HG03520 (cell line): ENCODE measurements at regions not wholly inside any gene's neighbourhood (a gene's known extent, or its start where the extent isn't known, plus 50 kb on each side); places are given as distances from the start of the nearest gene placed in this dataset.
"Not testable (repeated sequence)": the region's sequence is repeated elsewhere in the genome, so short reads cannot be mapped to it uniquely, and the experiment has no call there.

Source experiments
- ATAC-seq: cut with Tn5 transposase; IDR thresholded peaks from one replicate; pipeline ENCODE4 v1.9.1; 2021; ENCODE audit warnings: mild to moderate bottlenecking, moderate library complexity; ENCODE audit not compliant: unreplicated experiment

DNA sequence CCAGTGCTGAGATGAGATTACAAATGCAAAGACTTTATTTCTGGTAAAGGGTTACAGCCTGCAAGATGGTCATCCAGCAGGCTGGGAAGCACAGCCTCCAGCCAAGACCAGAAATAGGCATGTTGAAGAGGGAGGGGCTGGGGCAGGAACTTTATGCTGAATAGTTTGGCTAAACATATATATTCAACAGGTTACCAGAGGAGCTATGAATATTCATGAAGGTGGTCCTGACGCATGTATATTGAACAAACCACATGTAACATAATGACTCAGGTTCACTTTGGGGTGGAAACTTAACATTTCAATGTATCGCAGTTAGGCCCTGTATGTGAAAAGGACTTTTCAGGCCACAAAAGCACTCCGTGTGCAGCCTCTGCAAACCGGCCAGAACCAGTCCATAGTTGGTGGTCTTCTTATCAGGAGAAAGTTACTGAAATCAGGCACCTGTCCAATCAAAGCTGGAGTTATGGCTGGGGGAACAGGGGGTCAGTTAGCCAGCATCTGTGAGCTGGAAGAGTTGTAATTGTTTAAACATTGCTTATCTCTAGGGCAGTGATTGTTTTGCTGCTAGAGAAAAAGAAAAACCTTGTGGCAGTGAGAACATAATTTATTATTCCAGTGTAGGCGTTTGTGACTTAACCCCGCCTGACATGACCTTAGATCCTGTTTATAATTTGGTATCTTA, 372.9 kb upstream of the AUTS2 start:
- ATAC-seq = no peak

DNA sequence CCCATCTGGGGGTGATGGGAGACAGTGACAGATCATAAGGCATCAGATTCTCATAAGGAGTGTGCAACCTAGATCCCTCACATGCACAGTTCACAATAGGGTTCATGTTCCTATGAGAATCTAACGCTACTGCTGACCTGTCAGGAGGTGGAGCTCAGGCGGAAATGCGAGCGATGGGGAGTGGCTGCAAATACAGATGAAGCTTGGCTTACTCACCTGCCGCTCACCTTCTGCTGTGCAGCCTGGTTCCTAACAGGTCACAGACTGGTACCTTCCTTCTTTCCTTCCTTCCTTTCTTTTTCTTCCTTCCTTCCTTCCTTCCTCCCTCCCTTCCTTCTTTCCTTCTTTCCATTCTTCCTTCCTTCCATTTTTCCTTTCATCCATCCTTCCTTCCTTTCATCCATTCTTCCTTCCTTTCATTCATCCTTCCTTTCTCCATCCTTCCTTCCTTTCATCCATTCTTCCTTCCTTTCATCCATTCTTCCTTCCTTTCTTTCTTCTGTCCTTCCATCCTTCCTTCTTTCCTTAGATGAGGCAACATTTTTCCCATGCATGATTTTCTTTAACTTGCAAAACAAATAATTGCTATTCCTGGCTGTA, 370.0 kb upstream of the AUTS2 start:
- ATAC-seq = no peak

DNA sequence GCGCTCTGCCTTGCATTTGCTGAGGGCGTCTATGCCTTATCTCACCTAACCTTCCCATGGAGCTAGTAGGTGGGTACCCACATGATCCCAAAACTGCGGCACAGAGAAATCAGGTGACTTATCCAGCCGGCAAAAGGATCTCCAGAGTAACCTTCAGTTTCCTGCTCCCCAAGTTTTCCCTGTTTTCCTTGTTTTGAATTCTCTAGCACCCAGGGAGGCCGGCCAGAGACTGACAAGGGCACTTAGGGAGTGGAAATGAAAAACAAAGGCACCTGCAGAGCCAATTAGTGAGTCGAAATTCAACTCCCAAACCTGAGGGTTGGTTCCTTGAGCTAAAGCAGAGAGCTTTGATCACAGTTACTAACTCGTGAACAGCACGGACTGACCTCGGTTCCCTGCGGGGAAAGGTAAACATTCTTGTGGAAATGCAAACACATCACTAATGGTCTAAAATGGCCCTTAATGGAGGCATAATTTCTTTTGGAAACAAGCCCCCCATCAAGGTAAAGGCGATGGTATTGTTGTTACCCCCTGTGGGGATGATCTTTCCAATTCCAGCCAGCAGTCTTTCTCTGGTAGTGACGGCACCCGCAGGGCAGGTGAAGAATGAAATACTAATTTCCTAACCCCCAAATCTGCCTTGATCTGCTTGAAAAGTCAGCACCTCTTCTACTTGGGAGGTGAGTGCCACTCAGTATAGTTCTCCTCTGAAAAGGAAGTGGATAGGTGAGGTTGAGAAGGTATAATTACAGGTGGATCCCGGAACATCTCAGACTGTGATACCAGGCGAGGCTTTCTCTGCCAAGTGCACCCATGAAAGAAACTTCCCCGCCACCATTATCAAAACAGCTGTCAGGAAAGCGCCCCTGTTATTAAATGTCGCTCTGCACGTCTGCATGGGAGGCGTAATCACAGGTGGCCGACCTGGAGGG, 365.6 kb upstream of the AUTS2 start:
- ATAC-seq = no peak

DNA sequence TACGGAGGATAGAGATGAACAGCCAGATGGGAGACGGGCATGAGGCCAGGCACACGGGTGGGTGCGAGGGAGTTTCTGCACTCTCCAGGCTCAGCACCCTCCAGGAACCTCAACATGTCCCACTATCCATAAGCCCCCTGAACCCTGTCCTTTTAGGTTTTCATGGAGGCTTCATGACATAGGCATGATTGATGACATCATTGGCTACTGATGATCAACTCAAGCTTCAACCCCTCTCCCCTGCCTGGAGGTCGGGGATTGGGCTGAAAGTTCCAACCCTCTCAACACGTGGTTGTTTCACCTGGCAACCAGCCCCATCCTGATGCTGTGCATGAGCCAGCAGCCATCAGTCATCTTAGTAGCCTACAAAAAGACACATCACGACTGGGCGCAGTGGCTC, 360.7 kb upstream of the AUTS2 start:
- ATAC-seq = no peak

DNA sequence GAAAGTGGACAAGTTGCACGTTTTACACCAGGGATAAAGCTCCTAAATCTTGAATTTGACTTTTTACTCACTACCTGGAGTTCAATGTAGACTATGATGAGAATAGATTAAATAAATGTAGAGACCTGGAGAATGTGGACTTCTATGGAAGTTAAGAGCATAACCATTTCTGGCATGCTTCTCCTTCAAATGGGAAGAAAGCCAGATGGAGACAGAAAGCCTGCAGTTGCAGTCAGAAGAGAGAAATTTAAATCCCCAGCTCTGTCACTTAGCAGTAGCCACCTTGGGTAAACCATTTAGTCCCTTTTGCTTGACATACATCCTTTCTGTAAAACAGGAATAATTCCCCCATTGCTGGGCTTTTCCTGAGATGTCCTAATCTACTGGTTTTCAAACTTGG, 355.3 kb upstream of the AUTS2 start:
- no peak for ATAC-seq

DNA sequence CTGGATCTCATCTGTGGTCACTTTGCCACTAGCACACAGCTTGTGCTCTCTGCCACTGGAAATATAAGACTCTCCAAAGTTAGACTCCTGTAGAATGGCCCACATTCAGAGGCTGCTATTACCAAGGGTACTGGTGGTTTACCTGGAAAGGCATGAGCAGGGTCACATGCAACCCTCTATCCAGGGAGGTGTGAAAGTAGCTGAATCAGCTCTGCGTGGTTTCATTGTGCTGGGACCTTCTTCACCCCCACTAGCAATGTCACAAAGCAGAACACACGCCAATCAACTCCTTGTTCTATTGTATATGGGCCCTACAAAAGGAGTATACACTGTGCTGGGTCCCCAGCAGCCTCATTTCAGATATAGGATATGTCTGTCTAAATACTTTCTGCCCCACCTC, 353.6 kb upstream of the AUTS2 start:
- ATAC-seq = no peak

DNA sequence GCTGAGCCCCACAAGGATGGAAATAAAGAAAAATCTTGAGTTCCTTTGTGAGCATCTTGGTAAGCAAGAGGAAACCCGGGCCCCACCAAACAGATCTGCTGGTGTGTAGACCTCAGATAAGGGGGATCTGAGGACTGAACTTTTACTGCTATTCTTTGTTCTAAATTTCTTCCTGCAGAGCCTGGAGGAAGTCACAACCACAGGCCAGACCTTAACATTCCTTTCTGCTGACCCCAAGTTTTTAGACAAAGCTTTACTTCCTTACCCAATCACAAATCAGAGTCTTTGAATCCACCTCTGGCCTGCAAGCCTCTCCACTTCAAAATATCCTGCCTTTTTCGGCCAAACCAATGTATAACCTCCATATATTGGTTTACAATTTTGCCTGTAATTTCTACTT, 352.6 kb upstream of the AUTS2 start:
- no peak for ATAC-seq

DNA sequence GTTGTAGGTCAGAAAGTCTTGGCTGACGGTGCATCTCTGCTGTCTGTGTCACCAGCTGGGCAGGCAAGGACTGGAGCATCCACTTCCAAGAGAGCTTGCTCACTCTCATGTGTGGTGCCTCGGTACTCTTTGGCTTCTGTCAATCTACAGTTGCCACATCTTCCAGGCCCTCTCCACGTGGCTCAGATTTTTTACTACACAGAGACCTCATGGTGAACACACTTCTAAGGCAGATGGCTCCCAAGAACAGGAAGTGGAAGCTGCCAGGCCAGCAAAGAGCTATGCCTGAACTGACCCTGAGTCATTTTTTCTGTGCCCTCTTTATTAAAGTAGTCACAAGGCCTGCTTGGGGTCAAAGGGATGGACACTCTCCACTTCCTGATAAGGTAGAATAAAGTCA, 351.5 kb upstream of the AUTS2 start:
- ATAC-seq = no peak

DNA sequence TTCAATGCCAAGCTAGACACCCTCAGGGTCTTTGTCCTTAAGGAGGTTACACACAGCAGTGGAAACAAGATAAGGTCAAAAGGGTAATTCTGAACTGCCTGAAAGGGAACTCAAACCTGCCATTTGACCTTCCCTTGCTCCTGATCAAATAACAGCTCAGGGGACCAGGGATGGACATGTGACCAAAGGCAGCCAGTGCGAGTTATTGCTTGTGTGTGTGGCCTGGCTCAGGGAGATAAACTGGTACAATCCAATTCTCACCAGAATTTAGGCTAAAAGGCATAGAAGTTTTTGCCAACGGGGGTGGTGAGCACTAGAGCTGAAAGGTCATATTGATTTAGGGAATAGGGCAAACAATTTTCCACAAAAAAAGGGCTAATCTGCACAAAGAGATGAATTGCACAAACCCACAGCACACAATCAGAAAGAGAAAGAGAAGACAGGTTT, 349.9 kb upstream of the AUTS2 start:
- ATAC-seq = not testable (repeated sequence)

DNA sequence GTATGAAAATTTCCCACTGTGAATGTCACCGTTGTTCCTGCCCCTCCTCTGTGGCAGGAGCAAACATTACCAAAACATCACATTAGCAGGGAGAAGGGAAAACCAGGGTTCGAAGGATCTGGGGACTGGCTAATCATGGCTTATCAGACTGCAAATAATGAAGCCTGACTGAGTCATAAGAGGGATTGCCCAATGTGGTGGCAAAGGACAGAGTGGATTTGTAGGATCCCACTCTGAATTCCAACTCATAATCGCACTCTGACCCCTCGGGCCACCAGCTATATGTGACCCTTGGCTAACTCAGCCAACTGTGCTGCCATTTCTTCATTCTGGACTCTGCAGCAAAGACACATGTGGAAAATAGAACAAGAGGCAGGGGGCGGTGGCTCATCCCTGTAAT, 347.3 kb upstream of the AUTS2 start:
- no peak for ATAC-seq

DNA sequence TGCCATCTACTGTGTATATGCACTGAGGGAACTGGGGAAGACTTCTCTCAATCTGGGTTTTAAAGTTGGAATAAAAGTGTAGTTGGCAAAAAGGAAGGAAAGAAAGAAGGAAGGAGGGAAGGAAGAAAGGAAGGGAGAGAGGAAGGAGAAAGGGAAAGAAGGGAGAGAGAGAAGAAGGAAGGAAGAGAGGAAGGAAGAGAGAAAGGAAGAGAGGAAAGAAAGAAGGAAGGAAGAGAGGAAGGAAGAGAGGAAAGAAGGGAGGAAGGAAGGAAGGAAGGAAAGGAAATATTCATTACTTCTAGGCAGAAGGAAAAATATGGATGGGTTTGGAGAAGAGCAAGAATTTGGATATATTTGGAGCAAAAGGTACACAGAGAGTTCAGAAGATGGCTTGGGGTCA, 343.6 kb upstream of the AUTS2 start:
- no peak for ATAC-seq

DNA sequence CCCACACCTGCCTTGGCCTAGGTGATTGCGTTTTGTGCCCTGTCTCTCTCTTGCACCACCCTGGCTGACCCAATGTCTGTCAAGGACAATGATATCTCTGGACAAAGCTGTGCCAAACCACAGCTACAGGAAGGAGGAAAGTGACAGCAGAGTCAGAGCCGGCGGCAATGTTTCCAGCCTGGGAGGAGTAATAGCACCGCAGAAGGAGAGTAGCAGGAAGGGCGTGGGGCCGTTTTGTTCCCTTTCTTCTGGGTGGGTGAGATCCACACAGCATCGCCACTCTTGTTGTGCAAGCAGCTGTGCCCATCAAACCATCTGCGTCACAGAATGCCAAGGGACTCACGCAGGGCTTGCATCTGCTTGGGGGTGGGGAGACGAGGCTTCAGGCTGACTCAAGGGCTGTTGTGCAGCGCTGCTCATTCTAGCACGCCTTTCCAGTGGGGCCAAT, 341.6 kb upstream of the AUTS2 start:
- ATAC-seq = no peak

DNA sequence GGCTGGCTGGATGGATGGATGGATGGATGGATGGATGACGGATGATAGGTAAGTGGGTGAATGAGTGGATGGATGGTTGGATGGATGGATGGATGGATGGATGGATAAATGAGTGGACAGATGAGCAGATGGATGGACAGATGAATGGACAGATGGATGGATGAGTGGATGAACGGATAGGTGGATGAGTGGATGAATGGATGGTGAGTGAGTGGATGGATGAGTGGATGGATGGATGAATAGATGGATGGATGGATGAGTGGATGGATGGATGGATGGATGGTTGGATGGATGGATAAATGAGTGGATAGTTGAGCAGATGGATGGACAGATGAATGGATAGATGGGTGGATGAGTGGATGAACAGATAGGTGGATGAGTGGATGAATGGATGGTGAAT, 340.7 kb upstream of the AUTS2 start:
- no peak for ATAC-seq

DNA sequence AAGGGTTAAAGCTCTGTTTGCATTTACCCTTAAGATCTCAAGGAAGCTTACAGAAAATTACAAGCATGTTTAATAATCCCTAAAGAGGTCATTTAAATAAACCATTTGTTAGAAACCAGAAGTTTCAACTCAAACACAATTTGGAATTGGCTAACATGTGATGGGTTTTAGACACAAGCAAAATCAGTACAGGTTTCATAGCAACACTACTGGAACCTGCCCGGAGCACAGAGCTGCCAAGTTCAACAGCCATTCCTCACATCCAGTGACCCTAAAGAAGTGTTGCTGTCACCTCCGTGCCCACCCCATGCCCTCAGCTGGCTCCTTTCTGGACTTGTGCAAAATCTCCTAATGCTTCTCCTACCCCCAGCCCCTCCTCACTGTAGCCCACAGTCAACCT, 338.8 kb upstream of the AUTS2 start:
- no peak for ATAC-seq

DNA sequence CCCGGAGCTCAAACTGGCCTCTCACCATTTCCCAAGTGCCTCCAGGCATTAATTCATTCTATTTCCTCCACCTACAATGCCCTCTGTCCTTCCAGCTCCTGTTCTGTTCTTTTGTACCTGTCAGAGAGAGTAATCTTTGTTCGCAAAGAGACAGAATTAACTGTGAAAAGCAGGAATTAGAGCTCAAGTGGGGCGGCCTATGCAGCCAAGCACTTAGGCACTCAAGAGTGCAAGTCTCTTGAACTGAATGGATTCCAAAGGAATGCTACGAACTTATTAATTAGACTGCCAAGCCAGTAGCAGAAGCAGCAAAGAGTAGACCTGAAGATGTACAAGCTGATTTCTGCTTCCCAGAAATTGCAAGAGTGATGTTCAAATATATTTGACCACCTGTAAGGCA, 338.3 kb upstream of the AUTS2 start:
- no peak for ATAC-seq

DNA sequence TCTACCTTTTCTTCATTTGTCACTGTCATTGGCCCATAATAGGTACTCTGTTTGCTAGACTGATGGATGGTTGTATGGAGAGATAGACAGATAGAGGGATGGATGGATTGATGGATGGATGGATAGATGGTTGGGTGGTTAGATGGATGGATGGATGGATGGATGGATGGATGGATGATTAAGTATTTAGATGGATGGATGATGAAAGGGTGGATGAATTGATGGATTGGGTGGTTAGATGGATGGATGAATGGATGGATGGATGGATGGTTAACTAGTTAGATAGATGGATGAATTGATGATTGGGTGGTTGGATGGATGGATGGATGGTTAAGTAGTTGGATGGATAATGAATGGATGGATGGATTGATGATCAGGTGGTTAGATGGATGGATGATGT, 334.7 kb upstream of the AUTS2 start:
- ATAC-seq = no peak

DNA sequence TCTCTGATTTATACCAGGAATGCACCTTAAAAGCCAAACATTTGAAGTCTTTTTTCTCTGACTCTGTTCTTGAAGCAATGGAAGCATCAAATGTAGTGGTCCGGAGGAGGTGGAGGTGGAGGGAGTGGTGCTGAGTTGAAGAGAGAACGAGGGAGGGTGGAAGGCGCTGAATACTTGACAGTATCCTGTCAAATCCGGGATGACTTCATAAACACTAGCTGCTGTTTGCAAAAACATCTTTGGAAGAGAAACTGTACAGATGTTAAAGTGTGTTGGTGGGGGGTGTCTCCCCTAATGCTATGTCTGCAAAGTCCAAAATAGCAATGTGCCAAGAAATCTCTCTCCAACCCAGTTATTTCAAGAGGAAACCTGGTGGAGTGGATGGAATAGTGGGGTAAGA, 328.5 kb upstream of the AUTS2 start:
- ATAC-seq = no peak

DNA sequence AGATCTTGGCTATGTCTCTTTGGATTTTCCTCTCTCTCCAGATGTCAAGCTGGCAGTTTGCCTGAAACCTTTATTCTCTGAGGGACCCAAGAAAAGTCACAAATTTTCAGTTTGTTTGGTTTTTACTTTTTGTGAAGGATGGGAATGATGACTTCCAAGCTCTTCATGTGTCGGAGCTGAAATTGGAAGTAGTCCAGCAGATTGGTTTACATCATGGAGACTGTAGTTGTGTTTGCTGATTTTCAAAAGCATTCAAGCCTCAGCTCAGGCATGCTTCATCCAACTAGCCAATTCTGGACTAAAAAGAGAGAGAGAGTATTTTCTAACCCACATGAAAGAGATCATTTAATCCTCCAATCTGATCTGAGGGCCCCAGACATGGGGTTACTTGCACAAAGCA, 326.2 kb upstream of the AUTS2 start:
- ATAC-seq = no peak

DNA sequence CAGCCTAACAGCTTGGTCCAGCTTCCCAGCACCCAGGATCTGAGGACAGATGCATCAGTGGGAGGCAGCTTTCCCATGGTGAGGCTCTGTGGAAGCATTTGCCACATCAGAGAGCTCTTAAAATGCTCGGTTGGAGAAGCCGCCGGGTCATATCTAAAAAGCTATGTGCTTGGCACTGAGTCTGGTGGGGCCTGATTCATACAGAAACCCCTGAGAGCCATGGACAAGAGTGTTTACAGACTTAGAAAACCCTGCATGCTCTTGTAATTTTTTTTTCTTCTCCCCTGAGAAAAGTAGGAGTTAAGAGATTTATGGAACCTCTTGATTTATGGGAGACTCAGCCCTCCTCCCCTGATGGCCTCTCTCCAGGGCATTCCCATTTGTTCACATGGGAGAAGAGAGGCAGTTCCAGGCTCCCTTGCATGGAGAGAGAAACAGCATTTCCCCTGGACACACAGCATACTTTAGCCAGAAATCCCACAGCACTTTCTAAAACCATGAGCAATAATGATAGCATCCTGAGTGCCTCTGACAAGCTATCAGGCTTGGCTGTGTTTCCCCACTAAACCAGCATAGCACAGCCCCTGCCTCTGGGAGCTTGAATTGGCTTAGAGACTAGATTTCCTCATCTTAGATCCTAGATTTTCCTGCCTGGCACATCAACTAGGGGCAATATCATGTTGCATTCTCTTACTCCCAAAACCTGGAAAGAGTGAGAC, 322.1 kb upstream of the AUTS2 start:
- ATAC-seq = no peak

DNA sequence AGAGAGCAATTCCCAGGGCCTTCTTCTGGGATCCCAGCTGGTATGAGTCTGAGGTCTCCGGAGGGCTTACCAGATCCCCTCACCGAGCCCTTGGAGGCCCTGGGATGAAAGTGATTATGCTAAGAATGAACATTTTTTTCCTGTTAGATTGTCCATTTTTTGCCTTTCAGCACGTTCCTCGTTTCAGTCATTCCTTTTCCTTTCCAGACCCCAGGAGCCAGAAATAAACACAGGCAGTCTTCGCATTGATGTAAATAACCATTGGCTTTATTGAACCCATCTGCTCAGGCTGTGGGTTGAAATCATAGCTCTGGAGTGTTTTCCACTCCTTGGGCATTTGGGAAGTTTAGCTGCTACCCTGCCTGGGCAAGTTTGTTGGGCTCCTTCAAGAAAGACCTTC, 320.9 kb upstream of the AUTS2 start:
- ATAC-seq = no peak

DNA sequence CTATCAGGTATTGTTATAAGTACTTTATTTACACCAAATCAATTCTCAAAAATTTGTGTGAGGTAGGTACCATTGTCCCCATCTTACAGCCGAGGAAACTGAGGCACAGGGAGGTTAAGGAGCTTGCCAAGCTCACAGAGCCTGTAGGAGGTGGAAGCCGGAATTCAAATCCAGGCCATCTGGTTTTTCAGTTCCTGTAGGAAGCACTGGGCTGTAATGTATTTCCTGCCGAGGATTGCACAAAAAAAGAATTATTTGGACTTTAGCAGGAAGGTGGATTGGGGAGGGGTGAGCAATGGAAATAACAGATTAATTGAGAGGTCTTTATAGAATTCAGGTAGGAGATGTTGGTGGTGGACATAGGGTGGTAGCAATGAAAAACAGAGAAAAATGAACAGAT, 315.3 kb upstream of the AUTS2 start:
- no peak for ATAC-seq
